IMR-90 (cell line): ENCODE measurements at regions not wholly inside any gene's neighbourhood (a gene's known extent, or its start where the extent isn't known, plus 50 kb on each side); places are given as distances from the start of the nearest gene placed in this dataset.

Experiments used
- ATAC-seq: fragments of 200-7000 bp; cut with Tn5 transposase; 2 replicates; pipeline ENCODE4 v1.9.1; 2020; ENCODE audit warnings: low read depth, mild to moderate bottlenecking, moderate library complexity
- BruUV-seq: library from RNA; stranded (reverse); fragments of 400-500 nt; replicated peaks from 2 replicates; lab custom pipeline; 2021; lab: Mats Ljungman, UMichigan
- CTCF ChIA-PET: fragments of 300-600 bp; formaldehyde crosslinking; extraction: SDS; loops from one replicate; lab custom pipeline; 2021; ENCODE audit warnings: antibody characterized with exemption; lab: Yijun Ruan, JAX
- POLR2A ChIA-PET: fragments of 300-600 bp; sonication (Branson Sonifier 250); formaldehyde crosslinking; loops from one replicate; lab custom pipeline; 2022; ENCODE audit warnings: antibody characterized with exemption; ENCODE audit not compliant: unreplicated experiment; lab: Charles Lee
- DNase-seq: peaks from one replicate; pipeline ENCODE4 v3.0.0; 2013
- H2AFZ ChIP-seq: replicated peaks from 2 replicates; pipeline ENCODE3; 2013; ENCODE audit warnings: low read length, mild to moderate bottlenecking; ENCODE audit not compliant: poor library complexity
- H2AK5ac ChIP-seq: 2 replicates; pipeline ENCODE4 v1.6.1; 2013; ENCODE audit warnings: low read depth, low read length, inconsistent platforms
- H2AK9ac ChIP-seq: replicated peaks from 2 replicates; pipeline ENCODE3; 2013; ENCODE audit warnings: mild to moderate bottlenecking, low read depth, low read length, moderate library complexity; ENCODE audit not compliant: poor library complexity
- H2BK120ac ChIP-seq: 2 replicates; pipeline ENCODE4 v1.6.1; 2013; ENCODE audit warnings: low read depth, low read length, inconsistent platforms
- H2BK15ac ChIP-seq: 3 replicates; pipeline ENCODE4 v1.6.1; 2013; ENCODE audit warnings: low read depth, low read length, inconsistent platforms
- H2BK20ac ChIP-seq: 2 replicates; pipeline ENCODE4 v1.6.1; 2013; ENCODE audit warnings: low read depth, mild to moderate bottlenecking, inconsistent platforms, low read length, moderate library complexity
- H2BK5ac ChIP-seq: 2 replicates; pipeline ENCODE4 v1.6.1; 2013; ENCODE audit warnings: mild to moderate bottlenecking, low read depth, low read length, inconsistent platforms; ENCODE audit not compliant: poor library complexity, severe bottlenecking
- H3K14ac ChIP-seq: replicated peaks from 2 replicates; pipeline ENCODE4 v1.6.1; 2013; ENCODE audit warnings: low read depth, low read length, inconsistent platforms
- H3K18ac ChIP-seq: 2 replicates; pipeline ENCODE4 v1.6.1; 2013; ENCODE audit warnings: low read depth, low read length, control low read depth
- H3K23ac ChIP-seq: 2 replicates; pipeline ENCODE4 v1.6.1; 2013; ENCODE audit warnings: low read depth, low read length, inconsistent platforms
- H3K27ac ChIP-seq: 2 replicates; pipeline ENCODE4 v1.5.1; 2013; ENCODE audit warnings: mild to moderate bottlenecking, control low read depth, low read length; ENCODE audit not compliant: insufficient read depth
- H3K27me3 ChIP-seq: 2 replicates; pipeline ENCODE4 v1.6.1; 2013; ENCODE audit warnings: low read length; ENCODE audit not compliant: control insufficient read depth, insufficient read depth
- H3K36me3 ChIP-seq: 2 replicates; pipeline ENCODE4 v1.6.1; 2013; ENCODE audit warnings: low read length, mixed read lengths; ENCODE audit not compliant: control insufficient read depth, insufficient read depth
- H3K4ac ChIP-seq: 2 replicates; pipeline ENCODE4 v1.6.1; 2013; ENCODE audit warnings: low read depth, low read length, inconsistent platforms
- H3K4me1 ChIP-seq: 2 replicates; pipeline ENCODE4 v1.6.1; 2013; ENCODE audit warnings: low read length, mixed read lengths; ENCODE audit not compliant: control insufficient read depth, insufficient read depth
- H3K4me2 ChIP-seq: 2 replicates; pipeline ENCODE4 v1.6.1; 2013; ENCODE audit warnings: low read depth, mild to moderate bottlenecking, control low read depth, low read length, moderate library complexity
- H3K4me3 ChIP-seq: 2 replicates; pipeline ENCODE4 v1.5.1; 2013; ENCODE audit warnings: low read depth, mild to moderate bottlenecking, control low read depth, low read length, moderate library complexity; ENCODE audit not compliant: insufficient read depth
- H3K56ac ChIP-seq: 2 replicates; pipeline ENCODE4 v1.6.1; 2013; ENCODE audit warnings: low read length, inconsistent platforms; ENCODE audit not compliant: insufficient read depth; ENCODE audit errors: extremely low read depth
- H3K79me1 ChIP-seq, 2 experiments: 2 replicates each; pipeline ENCODE4 v1.6.1; 2013; ENCODE audit warnings: low read length in 2 of 2, inconsistent platforms in 1 of 2, low read depth in 1 of 2
- H3K9ac ChIP-seq: 2 replicates; pipeline ENCODE4 v1.6.1; 2013; ENCODE audit warnings: low read depth, low read length, control low read depth
- H3K9me1 ChIP-seq: 2 replicates; pipeline ENCODE4 v1.6.1; 2013; ENCODE audit warnings: low read length, inconsistent platforms; ENCODE audit not compliant: insufficient read depth
- H3K9me3 ChIP-seq: 2 replicates; pipeline ENCODE4 v1.6.1; 2013; ENCODE audit warnings: low read length; ENCODE audit not compliant: control insufficient read depth, insufficient read depth
- H4K20me1 ChIP-seq: 2 replicates; pipeline ENCODE4 v1.6.1; 2013; ENCODE audit warnings: low read length, inconsistent platforms; ENCODE audit not compliant: insufficient read depth
- H4K5ac ChIP-seq: 2 replicates; pipeline ENCODE4 v1.6.1; 2013; ENCODE audit warnings: mild to moderate bottlenecking, low read depth, low read length, control low read depth
- H4K8ac ChIP-seq, 2 experiments: 2 replicates each; pipeline ENCODE4 v1.6.1; 2013; ENCODE audit warnings: low read depth in 2 of 2, low read length in 2 of 2, control low read depth in 1 of 2, inconsistent platforms in 1 of 2
- H4K91ac ChIP-seq: 2 replicates; pipeline ENCODE4 v1.6.1; 2013; ENCODE audit warnings: low read depth, low read length, inconsistent platforms; ENCODE audit not compliant: insufficient read depth
- BHLHE40 ChIP-seq: fragments of 150-350 bp; IDR thresholded peaks from 2 replicates; pipeline ENCODE4 v1.6.1; 2016; ENCODE audit warnings: mild to moderate bottlenecking, low read depth, low read length
- CEBPB ChIP-seq: IDR thresholded peaks from 2 replicates; pipeline ENCODE4 v1.6.1; 2012; ENCODE audit warnings: low read depth, low read length, improper control_type of control experiment
- CHD1 ChIP-seq: IDR thresholded peaks from 2 replicates; pipeline ENCODE4 v1.6.1; 2012; ENCODE audit warnings: low read depth, low read length, improper control_type of control experiment
- FOS ChIP-seq: fragments of 150-350 bp; IDR thresholded peaks from 2 replicates; pipeline ENCODE4 v1.6.1; 2016; ENCODE audit warnings: low read depth, low read length
- MAFK ChIP-seq: IDR thresholded peaks from 2 replicates; pipeline ENCODE4 v1.6.1; 2012; ENCODE audit warnings: low read depth, low read length, improper control_type of control experiment
- MAZ ChIP-seq: IDR thresholded peaks from 2 replicates; pipeline ENCODE4 v1.6.1; 2012; ENCODE audit warnings: low read depth, mild to moderate bottlenecking, low read length, improper control_type of control experiment, moderate library complexity, borderline replicate concordance
- MXI1 ChIP-seq: IDR thresholded peaks from 2 replicates; pipeline ENCODE4 v1.6.1; 2012; ENCODE audit warnings: low read depth, mild to moderate bottlenecking, low read length, moderate library complexity, borderline replicate concordance
- NFE2L2 ChIP-seq: fragments of 150-350 bp; IDR thresholded peaks from 2 replicates; pipeline ENCODE4 v1.6.1; 2016; ENCODE audit warnings: low read depth, mild to moderate bottlenecking, low read length
- POLR2A ChIP-seq: IDR thresholded peaks from 2 replicates; pipeline ENCODE4 v1.6.1; 2012; ENCODE audit warnings: mild to moderate bottlenecking, low read depth, low read length
- RAD21 ChIP-seq: IDR thresholded peaks from 2 replicates; pipeline ENCODE4 v1.6.1; 2012; ENCODE audit warnings: low read length, improper control_type of control experiment
- RCOR1 ChIP-seq: IDR thresholded peaks from 2 replicates; pipeline ENCODE4 v1.6.1; 2012; ENCODE audit warnings: mild to moderate bottlenecking, low read length, improper control_type of control experiment; ENCODE audit not compliant: insufficient replicate concordance
- RFX5 ChIP-seq: IDR thresholded peaks from 2 replicates; pipeline ENCODE4 v1.8.0; 2012; ENCODE audit warnings: low read depth, mild to moderate bottlenecking, low read length, moderate library complexity
- SMC3 ChIP-seq: fragments of 150-350 bp; IDR thresholded peaks from 2 replicates; pipeline ENCODE4 v1.6.1; 2016; ENCODE audit warnings: low read depth, mild to moderate bottlenecking, antibody characterized with exemption, low read length, moderate library complexity
- WGBS, 2 experiments: methylation state at CpG; one replicate each; pipeline versions ENCODE4 v1.1.5 to v1.1.7; 2013; ENCODE audit warnings: missing lambda C conversion rate in 2 of 2; ENCODE audit not compliant: insufficient read length in 1 of 2; ENCODE audit errors: extremely low coverage in 2 of 2; 5-methylcytosine and 5-hydroxymethylcytosine counted together
- dilution Hi-C: fragments of 300-500 bp; cut with HindIII; formaldehyde crosslinking; loops from one replicate; pipeline ENCODE4 v1.14.3; 2018; ENCODE audit warnings: low sequenced_read_pairs; ENCODE audit not compliant: unreplicated experiment
- in situ Hi-C: fragments of 300-500 bp; cut with MboI; formaldehyde crosslinking; loops from 3 replicates; pipeline ENCODE4 v1.14.3; 2019; ENCODE audit warnings: low sequenced_read_pairs, inconsistent platforms, mixed read lengths
- intact Hi-C: fragments of 100-400 bp; cut with micrococcal nuclease; formaldehyde crosslinking; loops from 2 replicates; pipeline ENCODE4 v1.10.0; 2022
- TF ChIP-seq, protein P1 (sequence below): fragments of 150-350 bp; IDR thresholded peaks from 2 replicates; pipeline ENCODE4 v1.6.1; 2017; ENCODE audit warnings: mild to moderate bottlenecking, antibody characterized with exemption, low read length, low read depth
- TF ChIP-seq, protein P2 (sequence below): fragments of 150-350 bp; IDR thresholded peaks from 2 replicates; pipeline ENCODE4 v1.6.1; 2016; ENCODE audit warnings: low read depth, mild to moderate bottlenecking, low read length, moderate library complexity, borderline replicate concordance
- TF ChIP-seq, protein P3 (sequence below): conservative IDR thresholded peaks from 2 replicates; pipeline ENCODE4 v1.5.1; 2012; ENCODE audit warnings: mild to moderate bottlenecking, low read depth, low read length, improper control_type of control experiment

DNA sequence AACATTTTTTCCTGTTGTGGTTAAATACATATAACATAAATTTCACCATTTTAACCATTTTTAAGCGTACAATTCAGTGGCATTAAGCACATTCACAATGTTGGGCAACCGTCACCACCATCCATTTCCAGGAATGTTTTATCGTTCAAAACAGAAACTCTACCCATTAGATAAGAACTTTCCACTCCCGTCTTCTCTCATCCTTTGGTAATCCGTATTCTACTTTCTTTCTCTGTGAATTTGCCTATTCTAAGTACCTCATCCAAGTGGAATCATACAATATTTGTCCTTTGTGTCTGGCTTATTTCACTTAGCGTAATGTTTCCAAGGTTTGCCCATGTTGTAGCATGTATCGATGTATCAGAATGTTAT, 336.0 kb downstream of the RRAGC start:
- no peak overlapping the region for H4K91ac ChIP-seq
- no peak overlapping the region for H2BK20ac ChIP-seq
- H3K4me3 ChIP-seq, result no peak overlapping the region
- no peak overlapping the region for H3K23ac ChIP-seq
- H3K4me1 ChIP-seq, result no peaks in the 10 kb centered on the region
- H2AK5ac ChIP-seq, result no peak overlapping the region
- H2AFZ ChIP-seq, result no peak overlapping the region
- H3K27ac ChIP-seq, result no peak overlapping the region
- ChIA-PET CTCF (no interaction called here), POLR2A (no interaction called here)
- intact Hi-C loops, result no loop called here
- in situ Hi-C loops, result no loop called here
- 45% methylated on average over 3 of the region's 7 CpGs; no CpG with 5 or more reads in 1 of the 2 experiments for WGBS, 2 experiments
- TF ChIP-seq RFX5 (no peak), FOS (no peak), CEBPB (no peak), MAZ (no peak), MAFK (no peak), MXI1 (no peak), BHLHE40 (no peak), POLR2A (no peak), RCOR1 (no peak), CHD1 (no peak), NFE2L2 (no peak), RAD21 (no peak), SMC3 (no peak)
- TF ChIP-seq, protein P1, sequence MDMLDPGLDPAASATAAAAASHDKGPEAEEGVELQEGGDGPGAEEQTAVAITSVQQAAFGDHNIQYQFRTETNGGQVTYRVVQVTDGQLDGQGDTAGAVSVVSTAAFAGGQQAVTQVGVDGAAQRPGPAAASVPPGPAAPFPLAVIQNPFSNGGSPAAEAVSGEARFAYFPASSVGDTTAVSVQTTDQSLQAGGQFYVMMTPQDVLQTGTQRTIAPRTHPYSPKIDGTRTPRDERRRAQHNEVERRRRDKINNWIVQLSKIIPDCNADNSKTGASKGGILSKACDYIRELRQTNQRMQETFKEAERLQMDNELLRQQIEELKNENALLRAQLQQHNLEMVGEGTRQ, result no peak
- TF ChIP-seq, protein P2, sequence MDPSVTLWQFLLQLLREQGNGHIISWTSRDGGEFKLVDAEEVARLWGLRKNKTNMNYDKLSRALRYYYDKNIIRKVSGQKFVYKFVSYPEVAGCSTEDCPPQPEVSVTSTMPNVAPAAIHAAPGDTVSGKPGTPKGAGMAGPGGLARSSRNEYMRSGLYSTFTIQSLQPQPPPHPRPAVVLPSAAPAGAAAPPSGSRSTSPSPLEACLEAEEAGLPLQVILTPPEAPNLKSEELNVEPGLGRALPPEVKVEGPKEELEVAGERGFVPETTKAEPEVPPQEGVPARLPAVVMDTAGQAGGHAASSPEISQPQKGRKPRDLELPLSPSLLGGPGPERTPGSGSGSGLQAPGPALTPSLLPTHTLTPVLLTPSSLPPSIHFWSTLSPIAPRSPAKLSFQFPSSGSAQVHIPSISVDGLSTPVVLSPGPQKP, result no peak
- TF ChIP-seq, protein P3, sequence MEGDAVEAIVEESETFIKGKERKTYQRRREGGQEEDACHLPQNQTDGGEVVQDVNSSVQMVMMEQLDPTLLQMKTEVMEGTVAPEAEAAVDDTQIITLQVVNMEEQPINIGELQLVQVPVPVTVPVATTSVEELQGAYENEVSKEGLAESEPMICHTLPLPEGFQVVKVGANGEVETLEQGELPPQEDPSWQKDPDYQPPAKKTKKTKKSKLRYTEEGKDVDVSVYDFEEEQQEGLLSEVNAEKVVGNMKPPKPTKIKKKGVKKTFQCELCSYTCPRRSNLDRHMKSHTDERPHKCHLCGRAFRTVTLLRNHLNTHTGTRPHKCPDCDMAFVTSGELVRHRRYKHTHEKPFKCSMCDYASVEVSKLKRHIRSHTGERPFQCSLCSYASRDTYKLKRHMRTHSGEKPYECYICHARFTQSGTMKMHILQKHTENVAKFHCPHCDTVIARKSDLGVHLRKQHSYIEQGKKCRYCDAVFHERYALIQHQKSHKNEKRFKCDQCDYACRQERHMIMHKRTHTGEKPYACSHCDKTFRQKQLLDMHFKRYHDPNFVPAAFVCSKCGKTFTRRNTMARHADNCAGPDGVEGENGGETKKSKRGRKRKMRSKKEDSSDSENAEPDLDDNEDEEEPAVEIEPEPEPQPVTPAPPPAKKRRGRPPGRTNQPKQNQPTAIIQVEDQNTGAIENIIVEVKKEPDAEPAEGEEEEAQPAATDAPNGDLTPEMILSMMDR, result no peak
- ATAC-seq (no peak), DNase-seq (no peak)
- no peaks in the 10 kb centered on the region for H3K27me3 ChIP-seq
- no peak overlapping the region for H2BK120ac ChIP-seq
- no peaks in the 10 kb centered on the region for H3K9me1 ChIP-seq
- H3K18ac ChIP-seq, result no peak overlapping the region
- H3K9ac ChIP-seq, result no peak overlapping the region
- H3K4ac ChIP-seq, result no peak overlapping the region
- H4K5ac ChIP-seq, result no peak overlapping the region
- no peak overlapping the region for H4K8ac ChIP-seq
- H3K4me2 ChIP-seq, result no peak overlapping the region
- no peak overlapping the region for H2BK15ac ChIP-seq
- BruUV-seq, result no TSS peak
- no peak overlapping the region for H3K14ac ChIP-seq
- H2BK5ac ChIP-seq, result no peak overlapping the region
- no peak overlapping the region for H2AK9ac ChIP-seq
- H3K36me3 ChIP-seq, result no peaks in the 10 kb centered on the region
- no peaks in the 10 kb centered on the region for H3K9me3 ChIP-seq
- no peak overlapping the region for H3K56ac ChIP-seq
- H3K79me1 ChIP-seq, result no peaks in the 10 kb centered on the region
- dilution Hi-C loops, result no loop called here
- no peaks in the 10 kb centered on the region for H4K20me1 ChIP-seq
